Stimulated activated CD4-positive, alpha-beta T cell treated with anti-CD3 and anti-CD28 coated beads, Interleukin-4, amount 100 ng/mL, for 4 hours (primary cell): ENCODE measurements at regions not wholly inside any gene's neighbourhood (a gene's known extent, or its start where the extent isn't known, plus 50 kb on each side); places are given as distances from the start of the nearest gene placed in this dataset.

Source experiments
- DNase-seq, 2 experiments: peaks; one replicate each; pipeline ENCODE4 v3.0.0-alpha.2; 2020

DNA sequence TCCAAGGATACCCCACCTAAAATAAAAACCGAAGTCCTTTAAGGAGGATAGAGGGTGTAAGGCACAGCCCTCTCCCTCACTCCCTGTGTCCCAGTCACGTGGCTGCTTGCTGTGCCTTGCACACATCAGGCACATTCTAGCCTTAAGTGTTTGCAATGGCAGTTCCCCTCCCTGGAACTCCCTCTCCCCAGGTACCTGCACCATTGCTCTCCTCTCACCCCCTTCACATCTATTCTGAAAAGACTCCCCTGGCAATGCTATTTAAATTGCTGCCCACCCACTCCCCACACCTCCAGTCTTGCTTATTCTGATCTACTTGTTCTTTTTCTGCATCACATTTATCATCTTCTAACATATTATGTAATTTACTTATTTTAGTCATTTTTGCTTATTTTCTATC is 91.6 kb upstream of the LNX1 start:
- no peak for DNase-seq

DNA sequence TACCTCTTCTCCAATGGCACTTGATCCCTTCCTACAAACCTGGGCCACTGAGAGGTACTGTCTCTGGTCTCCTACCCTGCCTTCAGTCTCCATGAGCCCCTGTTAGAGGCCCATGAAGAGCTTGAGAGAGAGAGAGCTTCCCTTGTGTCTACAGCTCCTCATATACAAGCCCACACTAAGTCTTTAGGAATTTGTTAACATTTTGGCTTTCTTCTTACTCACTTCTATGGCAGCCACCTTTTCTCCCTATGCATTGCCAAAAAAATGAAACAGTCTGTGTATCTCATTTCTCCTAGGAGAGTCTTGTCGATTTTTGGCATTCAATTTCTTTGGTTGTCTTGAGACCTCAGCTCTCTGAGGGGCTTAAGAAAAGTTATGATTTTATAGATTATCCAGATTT is 90.9 kb upstream of the LNX1 start:
- no peak for DNase-seq

DNA sequence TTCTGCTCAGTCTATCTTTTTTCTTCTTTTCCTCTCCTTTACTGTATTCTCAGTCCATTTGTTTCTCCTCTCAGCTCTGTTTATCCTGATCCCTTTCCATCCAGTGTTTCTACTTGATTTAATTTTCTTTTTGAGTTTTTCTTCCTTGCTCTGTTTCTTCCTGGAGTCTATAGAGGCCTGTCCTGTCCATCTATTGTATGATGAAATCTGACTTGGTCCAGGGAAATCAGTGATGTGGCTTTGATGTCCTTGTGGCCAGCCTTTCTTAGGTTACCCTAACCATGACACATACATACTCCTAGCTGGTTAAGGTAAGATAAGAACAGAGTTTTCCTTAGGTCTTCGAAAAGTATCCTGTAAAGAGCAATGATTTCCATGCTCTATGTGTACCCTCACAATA is 89.3 kb upstream of the LNX1 start:
- no peak for DNase-seq

DNA sequence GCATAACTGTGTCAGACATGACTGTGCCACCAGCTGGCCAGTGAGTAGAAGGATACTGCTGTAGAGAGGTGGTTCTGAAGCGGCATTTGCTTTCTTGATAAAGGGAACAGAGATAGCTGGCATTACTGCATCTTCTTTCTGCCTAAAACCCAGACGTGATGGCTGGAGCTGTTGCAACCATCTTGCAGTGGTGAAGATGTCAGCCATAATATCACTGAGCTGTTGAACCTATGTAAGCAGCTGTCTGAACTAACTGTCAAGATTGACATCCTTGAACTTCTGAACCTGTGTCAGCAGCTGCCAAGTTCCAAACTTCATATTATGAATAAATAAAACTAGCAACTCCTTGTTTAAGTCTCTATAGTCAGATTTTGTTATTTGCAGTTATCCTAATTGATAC is 88.9 kb upstream of the LNX1 start:
- no peak for DNase-seq

DNA sequence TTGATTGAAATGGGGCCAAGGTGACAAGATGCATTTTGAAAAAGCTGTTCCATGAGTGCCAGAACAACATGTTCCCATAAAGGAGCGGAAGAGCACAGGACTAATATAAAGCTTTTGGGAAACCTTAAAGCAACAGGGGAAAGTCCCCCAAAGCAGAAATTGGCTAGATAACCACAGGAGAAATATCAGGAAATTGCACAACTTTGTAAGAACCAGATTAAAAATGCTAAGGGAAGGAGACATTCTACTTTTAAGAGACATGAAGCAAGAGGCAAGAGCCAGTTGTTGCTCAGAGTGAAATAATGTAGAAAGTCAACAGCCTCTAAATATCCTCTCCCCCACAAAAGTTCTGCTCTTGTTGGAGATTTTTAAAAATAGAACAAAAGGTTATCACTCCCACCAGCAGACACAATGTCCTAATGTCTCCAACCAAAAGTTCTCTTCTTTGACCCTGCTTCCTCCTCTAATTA is 85.2 kb upstream of the LNX1 start:
- DNase-seq = no peak

DNA sequence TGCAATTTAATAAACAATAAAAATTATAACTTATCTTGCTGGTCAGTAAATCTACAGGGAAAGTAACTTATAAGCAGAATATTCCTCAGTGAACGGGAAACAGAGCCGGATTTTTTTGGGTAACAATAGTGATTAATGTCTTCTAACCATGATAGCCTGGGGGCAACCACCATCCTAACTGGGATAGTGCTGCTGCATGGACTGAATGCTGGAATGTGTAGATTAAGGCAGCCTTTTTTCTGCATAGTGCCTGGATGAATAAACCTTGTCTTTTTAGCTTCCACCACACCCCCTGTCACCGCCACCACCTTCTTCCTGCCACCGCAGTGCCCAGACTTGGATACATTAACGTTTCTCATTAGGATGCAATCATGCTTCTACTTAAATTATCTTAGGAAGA is 83.6 kb upstream of the LNX1 start:
- no peak for DNase-seq

DNA sequence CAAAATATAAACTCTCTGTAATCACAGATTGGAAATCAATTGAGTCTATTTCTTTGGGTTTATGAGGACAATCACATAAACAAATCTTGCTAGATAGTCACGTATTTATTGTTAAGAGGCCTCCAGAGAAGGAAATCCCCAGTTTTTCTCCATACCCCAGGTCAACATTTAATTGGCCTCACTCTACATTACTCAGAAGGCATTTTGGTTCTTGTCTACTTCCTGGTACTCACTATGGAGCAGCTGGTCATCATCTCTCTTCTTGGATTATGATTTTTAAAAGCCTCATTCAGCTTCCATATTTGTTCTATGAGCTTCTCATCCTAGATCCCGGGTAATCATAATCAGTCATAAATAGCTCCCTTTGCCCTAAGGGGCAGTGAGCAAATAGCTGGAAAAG is 81.6 kb upstream of the LNX1 start:
- DNase-seq = no peak

DNA sequence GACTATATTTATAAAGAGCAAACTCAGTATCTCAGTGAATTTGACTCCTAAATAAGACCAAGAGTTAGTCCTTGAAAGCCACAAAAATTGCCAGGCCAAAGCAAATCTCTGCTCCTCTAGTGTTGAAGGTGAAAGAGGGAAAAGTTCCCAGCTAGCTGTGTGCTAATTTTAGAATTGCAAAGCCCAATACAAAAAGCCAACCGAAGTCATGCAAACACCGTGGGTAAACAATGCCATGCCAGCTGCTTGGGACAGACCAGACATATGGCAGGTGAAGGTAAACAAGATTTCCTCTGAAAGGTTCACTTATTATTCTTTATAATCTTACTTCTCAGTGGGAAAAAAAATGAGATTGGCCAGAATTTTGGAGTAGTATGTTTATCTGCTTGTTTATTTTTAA is 80.5 kb upstream of the LNX1 start:
- DNase-seq = no peak

DNA sequence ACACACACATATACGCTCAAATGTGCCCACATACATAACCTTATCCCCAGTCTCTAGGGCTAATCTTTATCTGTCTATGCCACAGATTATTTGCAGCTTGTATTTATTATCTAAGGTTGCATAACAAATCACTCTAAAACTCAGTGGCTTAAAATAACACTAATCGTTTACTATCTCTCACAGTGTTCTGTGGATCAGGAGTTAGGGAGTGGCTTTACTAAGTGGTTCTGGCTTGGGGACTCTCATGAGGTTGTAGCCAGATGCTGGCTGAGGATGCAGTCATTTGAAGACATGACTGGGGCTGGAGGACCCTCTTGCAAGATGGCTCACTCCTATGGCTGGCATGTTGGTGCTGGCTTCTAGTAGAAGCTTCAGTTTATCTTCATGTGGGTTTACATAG is 68.5 kb upstream of the LNX1 start:
- DNase-seq = no peak

DNA sequence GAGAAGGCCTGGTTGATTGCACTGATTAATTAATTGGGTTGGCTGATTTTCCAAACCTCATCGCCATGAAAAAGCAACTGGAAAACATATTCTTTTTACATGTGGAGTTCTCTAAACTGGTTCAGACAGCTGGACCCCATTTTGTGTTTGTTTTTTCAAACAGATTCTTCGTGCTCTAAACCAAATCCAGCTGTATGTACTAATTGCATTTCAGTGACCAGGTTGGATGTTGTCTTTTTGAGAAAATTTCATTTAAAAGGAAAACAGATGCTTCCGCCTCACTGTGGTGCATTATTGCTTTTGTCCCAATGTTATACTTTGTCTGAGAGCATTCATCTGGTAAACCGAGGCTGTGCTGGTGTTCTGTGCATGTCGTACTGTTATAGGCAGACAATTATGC is 67.8 kb upstream of the LNX1 start:
- no peak for DNase-seq

DNA sequence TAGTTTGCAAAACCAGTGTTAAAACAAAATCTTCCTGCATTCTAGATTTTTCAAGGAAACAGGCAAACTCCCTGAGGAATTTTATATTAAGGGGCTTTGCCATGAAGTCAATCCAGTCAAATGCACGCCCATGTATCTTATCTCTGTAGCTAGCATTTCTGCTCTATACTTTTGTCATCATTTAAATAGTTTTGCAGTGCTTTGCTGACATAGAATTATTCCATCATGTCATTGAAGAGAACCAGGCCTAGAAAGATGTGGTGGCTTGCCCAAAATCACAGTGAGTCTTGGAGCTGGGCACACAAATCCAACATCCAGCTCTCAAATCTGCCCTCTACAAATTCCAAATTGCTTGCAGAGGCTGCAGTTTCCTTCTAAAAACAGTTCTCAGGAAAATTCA is 66.7 kb upstream of the LNX1 start:
- DNase-seq = no peak

DNA sequence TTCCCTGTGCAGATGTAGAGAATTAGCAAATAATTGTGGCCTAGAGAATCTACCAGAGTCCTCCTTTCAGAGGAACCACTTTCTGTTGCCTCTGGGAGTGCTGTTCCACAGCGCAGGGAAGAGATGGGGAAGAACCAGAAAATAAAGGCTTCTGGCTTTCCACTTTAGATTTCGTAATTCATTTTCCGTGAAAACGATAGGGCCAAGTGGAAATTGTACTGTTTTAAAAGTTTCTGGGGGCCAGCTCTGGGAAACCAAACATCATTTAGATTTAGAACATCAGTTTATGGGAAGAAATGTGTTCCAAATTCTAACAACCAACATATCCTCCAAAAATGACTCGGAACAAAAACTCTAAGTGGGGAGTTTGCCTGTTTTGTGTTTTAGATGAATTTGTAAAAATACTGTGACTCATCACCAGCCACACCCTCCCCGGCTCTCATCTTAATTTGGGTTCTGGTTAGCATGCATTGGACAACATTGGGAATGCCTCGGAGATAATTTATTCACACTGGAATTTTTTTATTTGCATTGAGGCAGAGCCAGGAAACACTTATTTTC is 65.2 kb upstream of the LNX1 start:
- DNase-seq = no peak

DNA sequence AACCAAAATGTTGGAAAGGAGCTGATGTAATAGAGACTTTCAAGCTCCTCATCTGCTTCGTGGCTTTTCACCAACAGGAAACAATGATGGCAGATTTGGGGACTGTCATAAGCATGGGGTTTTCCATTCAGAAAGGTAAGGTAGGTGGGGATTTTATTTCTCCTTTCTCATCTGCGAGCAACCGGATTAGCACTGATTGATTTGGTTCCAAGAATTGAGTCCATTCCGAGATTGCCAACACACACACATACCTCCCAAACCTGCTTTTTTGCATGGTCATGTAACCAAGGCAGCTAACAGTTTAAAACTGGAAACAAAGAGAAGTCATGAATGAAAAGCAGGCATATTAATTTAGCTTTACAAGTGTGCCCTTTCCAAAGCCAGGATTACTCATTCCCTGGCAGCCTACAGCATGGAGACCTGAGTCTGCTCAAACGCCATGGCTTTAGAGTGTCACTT is 63.0 kb upstream of the LNX1 start:
- DNase-seq = no peak

DNA sequence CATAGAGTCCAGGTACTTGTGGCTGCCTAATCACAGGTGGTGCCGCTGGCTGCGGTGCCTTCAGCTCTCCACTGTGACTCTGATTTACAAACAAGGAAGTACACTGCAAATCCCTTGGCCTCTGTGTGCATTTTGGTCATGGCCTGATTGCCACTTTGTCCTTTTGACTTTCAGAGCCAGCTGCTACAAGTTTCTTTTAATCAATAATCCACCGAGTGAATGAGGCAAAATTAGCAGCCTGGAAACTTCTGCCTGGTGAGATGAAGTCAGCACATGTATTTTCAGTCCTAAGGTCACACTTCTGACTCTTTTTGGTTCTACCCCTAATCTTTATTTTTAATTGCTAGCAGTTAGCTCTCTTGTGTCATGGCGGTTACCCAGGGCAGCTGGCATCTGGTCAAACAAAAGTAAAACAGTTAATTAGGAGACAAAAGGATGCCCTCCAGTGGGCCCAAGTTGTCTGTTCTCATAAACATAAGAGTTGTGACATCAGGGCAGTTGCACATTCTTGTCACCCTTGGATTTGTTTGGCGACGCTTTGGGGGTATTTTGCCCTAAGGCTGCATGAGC is 62.3 kb upstream of the LNX1 start:
- no peak for DNase-seq

DNA sequence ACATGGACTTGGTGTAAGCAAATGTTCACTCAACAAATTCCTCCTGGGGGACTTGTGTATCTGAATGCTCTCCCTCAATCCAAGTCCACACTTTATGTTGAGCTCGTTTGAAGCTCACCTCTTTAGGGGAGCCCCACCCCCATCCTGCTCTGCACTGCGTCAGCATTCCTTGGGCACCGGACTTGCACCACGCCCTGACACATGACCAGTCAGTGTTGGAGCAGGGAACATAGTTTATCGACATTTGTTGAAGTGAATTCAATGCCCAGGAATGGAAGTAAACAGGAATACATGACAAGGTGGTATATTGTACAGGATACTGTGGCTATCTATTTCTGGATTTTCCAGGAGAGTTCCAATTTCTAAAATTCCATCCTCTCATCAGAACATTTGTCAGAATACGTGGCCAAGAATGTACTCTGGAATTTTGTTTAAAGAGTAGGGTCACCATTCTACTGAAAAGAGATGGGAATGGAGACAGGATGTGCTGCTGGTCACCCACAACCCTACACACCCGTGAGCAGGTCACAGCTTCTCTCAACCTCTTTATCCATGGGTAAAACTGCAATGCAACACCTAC is 60.0 kb upstream of the LNX1 start:
- DNase-seq = no peak

DNA sequence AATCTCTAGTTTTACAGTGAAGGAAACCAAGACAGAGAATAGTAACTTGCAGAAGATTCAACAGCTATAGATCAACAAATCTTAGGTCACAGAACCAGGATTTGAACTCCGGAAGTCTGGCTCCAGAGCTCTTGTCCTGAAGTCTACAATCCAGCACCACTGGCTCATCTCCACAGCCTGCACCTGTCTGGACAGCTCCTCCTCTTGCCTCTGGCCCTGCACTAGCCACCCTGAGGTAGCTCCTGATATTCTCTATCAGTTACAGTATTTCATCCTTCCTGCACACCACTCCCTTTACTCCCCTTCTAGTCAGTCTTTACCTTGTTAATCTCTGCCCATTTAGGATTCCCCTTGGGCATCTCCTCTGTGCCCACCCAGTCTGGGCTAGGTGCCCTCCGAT is 58.1 kb upstream of the LNX1 start:
- DNase-seq = no peak

DNA sequence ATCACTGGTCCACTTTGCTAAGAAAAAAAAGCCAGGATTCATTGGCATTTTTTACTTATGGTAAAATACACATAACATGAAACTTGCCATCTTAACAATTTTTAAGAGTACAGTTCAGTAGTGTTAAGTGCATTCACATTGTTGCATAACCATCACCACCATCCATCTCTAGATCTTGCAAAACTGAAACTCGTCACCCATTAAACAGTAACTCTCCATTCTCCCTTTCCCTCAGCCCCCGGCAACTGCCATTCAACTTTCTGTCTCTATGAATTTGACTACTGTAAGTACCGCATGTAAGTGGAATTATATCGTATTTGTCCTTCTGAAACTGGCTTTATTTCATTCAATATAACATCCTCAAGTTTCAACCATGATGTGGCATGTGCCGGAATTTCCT is 56.3 kb upstream of the LNX1 start:
- DNase-seq = no peak

DNA sequence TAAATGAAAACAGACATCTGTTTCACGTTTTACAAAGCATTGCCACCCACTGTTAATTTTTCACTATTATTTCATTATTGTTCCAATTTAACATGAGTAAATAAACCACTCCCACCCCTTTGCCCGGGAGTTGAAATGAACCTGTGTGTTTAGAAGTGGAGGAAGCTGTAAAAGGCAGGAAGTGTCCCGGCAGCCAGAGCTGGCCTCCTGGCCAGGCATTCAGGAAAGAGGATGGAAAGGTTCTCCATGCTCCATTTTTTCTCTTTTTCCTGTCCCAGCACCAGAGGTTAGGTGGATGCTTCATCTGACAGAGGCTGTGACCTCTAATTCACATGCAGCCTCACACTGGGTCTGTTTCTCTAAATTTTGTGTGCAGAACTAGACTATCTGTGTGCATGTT is 55.5 kb upstream of the LNX1 start:
- DNase-seq = no peak

DNA sequence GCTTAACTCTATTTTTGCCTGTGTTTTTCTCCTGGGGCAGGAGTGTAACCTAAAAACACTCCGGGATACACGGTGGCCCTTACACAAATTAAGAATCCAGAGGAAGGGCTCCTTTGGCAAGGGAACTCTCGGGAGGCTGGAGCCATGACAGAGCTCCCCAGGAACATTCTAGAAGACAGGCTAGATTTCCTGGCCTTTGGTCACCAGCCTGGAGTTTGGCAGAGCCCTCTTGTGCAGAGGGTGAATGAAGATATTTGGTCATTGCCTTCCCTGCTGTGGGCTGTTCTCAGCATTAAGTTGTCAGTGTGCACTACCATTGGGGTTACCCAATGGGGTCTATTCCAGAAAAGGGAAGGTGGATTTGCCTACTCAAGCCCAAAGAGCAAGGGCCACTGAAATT is 53.8 kb upstream of the LNX1 start:
- no peak for DNase-seq

DNA sequence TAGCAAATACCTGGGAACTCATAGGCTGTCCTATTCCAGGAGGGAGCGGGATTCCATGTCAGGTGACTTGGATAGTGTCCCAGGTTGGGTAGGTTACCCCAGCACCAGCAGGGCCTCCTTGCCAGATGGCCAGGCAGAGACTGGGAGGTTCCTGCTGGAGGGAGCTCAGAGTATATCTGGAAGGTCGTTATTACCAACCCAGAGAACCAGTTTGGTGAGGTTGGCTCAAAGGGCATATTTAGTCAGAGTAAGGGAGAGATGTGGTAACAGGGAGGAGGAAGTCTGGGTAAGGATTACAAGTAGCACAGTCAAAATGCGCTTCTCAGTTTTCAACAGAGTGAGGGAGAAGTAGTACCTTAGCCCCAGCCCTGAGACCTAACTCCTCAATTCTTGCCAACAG is 53.3 kb upstream of the LNX1 start:
- DNase-seq = no peak
